ENCODE measurements at regions not wholly inside any gene's neighbourhood (a gene's known extent, or its start where the extent isn't known, plus 50 kb on each side); places are given as distances from the start of the nearest gene placed in this dataset.
A peak's percentile ranks its signal among the peaks of the same experiment; 100 is the strongest.

GRCh38 chr3:88930611-88931010, 176.8 kb upstream of the EPHA3 start:
- DNase-seq (ENCODE audit: low read depth), result no peak

GRCh38 chr3:88936831-88937230, 170.6 kb upstream of the EPHA3 start:
- DNase-seq (ENCODE audit: low read depth), result no peak

- DNase-seq (ENCODE audit: low read depth), result no peak
Observed at GRCh38 chr3:88940296-88940695, 167.1 kb upstream of the EPHA3 start.

GRCh38 chr3:88947013-88947412, 160.4 kb upstream of the EPHA3 start:
- DNase-seq (ENCODE audit: low read depth), result no peak

DNA sequence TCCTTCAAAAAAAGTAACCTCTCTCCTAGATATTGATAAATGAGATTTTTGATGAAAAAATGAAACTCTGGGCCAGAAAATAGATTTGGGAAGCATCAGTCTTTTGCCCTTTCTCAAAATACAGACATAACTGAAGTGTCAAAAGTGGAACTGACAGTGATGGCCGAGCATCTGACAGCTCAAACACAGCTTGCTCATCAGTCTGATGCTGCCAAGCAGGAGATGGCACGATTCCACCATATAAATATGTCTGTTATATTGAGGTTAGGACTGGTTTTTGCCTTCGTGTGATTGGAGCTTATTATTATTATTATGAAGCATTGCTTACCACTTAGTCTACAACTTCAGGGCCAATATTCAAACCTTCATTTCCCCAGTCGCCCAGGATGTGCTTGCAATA, 152.6 kb upstream of the EPHA3 start:
- DNase-seq (ENCODE audit: low read depth), result no peak

DNA sequence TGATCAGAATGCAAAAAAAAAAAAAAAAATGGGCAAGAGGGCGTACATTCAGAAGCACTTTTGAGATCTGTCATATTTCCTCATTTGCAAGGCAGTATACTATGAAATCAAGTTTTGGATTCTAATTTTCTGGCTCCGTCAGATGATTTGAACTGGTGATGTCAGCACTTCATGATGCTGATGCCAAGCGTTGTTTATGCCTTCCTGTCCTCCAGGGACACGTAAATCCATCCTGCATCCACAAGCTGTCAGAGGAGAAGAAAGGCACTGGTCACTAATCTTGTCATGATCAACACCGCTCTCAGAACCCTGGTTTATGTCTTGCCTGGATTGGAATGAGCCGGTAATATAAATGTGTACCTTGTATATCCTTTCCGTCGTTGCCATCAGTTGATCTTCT, 152.1 kb upstream of the EPHA3 start:
- DNase-seq (ENCODE audit: low read depth), result no peak

- peak; percentile 77 for DNase-seq (ENCODE audit: low read depth)
Observed at GRCh38 chr3:88957711-88958439, 149.5 kb upstream of the EPHA3 start.

GRCh38 chr3:88960019-88960418, 147.4 kb upstream of the EPHA3 start:
- no peak for DNase-seq (ENCODE audit: low read depth)

DNA sequence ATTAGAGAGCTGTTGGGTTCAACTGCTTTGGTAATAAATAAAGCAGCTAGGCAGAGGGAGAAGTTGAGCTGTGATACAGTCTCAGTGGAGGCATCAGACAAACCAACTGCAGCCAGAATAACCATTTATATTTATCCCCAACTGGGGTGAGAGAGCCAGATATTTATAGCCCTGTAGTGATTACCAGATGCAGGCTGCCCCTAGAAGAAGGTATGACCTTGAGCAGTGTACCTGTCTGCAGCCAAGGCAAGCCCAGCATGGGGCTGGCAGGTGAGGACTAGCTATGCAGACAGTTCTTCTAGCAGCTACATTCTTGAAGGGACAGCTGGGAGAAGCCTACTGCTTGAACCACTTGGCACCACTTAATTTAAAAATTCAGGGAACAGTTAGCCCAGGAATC, 144.4 kb upstream of the EPHA3 start:
- no peak for DNase-seq (ENCODE audit: low read depth)

- DNase-seq (ENCODE audit: low read depth), result no peak
Observed at GRCh38 chr3:88979760-88980159, 127.7 kb upstream of the EPHA3 start.

DNA sequence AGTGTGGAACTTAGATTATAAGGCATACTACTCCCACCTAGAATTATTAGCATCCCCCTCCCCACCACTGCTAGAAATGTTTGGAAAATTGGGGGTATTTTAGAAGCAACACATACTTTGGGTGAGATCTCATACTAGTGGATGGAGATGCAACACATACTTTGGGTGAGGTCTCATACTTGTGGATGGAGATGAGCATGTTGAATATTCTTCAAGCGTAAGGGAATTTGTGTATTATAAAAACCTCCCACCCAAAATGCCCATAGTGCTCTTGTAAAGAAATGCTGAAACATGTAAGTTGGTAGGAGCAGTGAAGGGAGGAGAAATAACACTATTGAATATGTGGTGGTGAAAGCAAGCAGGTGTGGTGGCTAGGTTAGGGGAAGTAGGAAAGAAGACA, 124.0 kb upstream of the EPHA3 start:
- no peak for DNase-seq (ENCODE audit: low read depth)

- DNase-seq (ENCODE audit: low read depth), result no peak
Observed at GRCh38 chr3:88984256-88984655, 123.2 kb upstream of the EPHA3 start.

DNA sequence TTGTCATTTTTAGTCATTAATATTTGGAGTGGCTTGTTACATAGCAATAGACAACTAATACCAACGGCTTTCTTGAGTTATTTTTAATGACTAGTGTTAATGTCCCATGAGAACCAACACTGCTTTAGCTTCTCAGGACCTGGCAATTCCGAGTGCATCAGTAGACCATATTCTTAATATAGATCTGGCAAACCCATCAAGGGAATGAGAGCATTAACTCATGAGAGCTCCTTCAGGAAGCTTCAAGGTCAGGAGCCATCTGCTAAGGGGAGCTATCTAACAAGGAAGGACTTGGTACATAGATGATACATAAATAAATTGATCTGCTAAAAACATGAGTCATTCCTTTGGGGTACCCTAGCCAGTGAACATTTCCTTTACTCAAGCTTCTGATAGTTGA, 122.6 kb upstream of the EPHA3 start:
- no peak for DNase-seq (ENCODE audit: low read depth)

- no peak for DNase-seq (ENCODE audit: low read depth)
Observed at GRCh38 chr3:88985491-88985890, 121.9 kb upstream of the EPHA3 start.

DNA sequence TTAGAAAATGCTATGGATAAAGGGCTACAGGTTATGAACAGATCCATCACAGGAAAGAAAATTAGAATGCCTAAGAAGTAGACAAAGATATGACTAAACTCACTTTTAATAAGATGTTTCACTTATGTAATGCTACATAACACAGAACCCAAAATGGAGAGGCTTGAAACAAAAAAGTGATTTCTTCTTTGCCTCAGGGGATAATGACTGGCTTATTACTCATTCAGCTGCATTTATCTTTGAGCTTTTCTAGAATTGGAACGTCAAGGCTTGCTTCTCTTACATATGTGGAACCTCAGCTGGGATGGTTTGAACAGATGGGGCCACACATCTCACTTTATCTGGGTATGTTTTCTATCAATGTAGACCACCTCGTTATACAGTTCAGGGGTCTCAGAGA, 120.6 kb upstream of the EPHA3 start:
- DNase-seq (ENCODE audit: low read depth), result peak; percentile 41

DNA sequence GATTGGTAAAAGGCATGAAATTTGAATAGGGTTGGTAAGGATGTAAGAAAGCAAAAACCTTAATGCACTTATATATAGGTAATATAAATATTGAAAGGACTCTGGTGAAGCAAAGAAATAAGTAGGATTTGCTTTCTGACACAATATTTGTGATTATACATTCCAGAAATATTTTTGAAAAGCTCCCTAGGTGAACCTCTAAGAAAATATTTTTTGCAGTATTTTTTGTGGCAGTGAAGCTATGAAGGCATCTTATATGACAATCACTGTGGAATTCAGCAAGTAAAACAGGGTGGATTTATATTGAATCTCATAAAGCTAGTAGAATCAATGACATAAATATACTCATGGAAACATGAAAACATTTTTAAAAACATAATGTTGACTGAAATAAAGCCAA, 119.6 kb upstream of the EPHA3 start:
- DNase-seq (ENCODE audit: low read depth), result no peak

GRCh38 chr3:88988906-88989305, 118.5 kb upstream of the EPHA3 start:
- peak; percentile 13 for DNase-seq (ENCODE audit: low read depth)

DNA sequence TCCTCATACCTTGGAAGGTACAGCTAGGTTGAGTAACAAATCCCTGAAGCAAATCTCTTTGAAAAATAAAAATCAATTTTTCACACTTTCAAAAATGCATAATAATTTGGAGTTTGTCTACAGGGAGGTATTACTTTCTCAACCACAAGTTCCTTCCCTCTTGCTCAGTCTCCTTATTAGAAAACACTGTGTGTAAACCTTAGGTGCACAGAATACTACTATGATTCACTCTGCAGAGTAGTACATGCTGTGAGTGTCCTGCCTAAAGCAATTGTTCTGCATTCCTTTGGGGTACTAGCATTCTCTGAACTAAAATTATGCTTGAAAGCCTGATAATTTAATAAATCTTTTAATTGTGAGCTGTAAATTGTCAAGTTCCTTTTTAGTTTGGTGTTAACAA, 115.9 kb upstream of the EPHA3 start:
- no peak for DNase-seq (ENCODE audit: low read depth)

DNA sequence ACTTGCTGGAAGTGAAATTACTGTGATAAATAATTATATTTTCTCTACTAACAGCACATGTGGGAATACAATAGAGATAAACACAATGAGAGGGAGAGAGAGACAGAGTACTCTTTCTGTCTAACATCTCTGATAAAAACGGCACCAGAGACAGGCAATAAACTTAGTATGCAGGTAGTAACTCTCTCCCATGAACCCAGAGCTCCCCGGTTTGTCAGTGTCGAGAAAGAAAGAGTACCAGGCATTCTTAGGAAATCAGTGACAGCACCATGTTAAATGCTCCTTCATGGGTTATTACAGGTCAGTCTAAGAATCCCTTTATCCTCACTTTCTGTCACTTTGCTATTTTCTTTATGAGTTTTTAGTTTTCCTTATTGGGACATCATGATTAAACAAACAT, 110.7 kb upstream of the EPHA3 start:
- DNase-seq (ENCODE audit: low read depth), result no peak

GRCh38 chr3:88997260-88997659, 110.2 kb upstream of the EPHA3 start:
- DNase-seq (ENCODE audit: low read depth), result no peak

- DNase-seq (ENCODE audit: low read depth), result no peak
Observed at GRCh38 chr3:89000886-89001285, 106.5 kb upstream of the EPHA3 start.

DNA sequence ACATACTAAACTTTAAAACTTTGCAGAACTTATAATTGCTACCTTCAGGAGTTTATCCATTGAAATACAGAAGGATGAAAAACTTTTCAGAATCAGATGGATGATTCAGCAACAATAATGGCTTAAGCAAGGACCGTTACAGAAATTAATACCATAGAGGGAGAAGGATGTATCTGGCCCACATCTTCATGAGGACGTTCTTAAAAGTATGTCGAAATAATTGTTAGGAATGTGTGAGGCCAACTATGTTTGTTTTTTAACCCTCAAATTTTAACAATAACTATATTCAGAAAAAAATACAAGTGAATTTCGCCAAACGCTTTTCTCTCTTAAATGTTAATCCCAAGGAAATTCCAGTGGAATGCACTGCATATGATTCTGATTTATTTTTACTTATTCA, 105.2 kb upstream of the EPHA3 start:
- no peak for DNase-seq (ENCODE audit: low read depth)

DNA sequence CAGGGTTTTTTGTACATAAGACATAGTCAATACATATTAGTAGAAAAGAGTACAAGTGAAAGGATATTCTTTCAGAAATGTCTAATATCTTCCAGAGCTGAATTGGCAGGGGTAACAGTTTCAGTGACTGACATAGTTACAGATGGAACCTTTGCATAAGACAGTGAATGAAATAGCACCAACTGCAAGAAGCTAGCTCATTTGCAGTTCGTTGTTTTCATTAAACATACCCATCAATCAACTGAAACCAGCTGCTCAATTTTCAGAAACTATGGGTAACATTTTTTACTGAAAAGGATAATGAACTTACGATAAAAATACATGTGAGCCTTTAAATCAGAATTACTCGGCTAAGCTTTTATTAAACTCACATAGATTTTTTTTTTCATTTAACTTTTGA, 93.9 kb upstream of the EPHA3 start:
- no peak for DNase-seq (ENCODE audit: low read depth)

DNA sequence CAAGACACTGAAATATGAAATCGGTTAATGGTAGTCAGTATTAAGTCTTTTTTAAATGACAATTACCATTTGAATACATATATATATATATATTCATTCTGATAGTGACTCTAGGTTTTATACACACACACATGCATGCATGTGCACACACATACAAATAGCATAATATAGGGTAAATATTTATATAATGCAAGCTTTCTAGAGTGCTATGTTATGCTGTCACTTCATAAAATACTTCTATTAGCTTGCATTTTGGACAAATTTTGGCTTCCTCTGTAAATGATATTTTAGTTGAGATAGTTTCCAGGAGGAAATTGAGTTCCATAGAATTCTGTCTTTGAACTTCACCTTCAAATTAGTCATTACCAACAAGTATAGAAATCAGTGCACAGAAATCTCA, 89.9 kb upstream of the EPHA3 start:
- no peak for DNase-seq (ENCODE audit: low read depth)
